GM18520 (cell line): ENCODE measurements at regions not wholly inside any gene's neighbourhood (a gene's known extent, or its start where the extent isn't known, plus 50 kb on each side); places are given as distances from the start of the nearest gene placed in this dataset.

Experiments
- ATAC-seq: cut with Tn5 transposase; IDR thresholded peaks from one replicate; pipeline ENCODE4 v1.9.1; 2021; ENCODE audit not compliant: unreplicated experiment

- no peak for ATAC-seq
Observed at GRCh38 chr3:144287001-144287400, 315.4 kb downstream of the DIPK2A start.

- no peak for ATAC-seq
Observed at GRCh38 chr3:144289057-144289456, 317.4 kb downstream of the DIPK2A start.

GRCh38 chr3:144294659-144295538 lies 323.3 kb downstream of the DIPK2A start:
- peak; percentile 70 for ATAC-seq

- ATAC-seq = no peak
Observed at GRCh38 chr3:144295613-144296012, 324.0 kb downstream of the DIPK2A start.

GRCh38 chr3:144296808-144297207 lies 325.2 kb downstream of the DIPK2A start:
- ATAC-seq = peak; percentile 68

GRCh38 chr3:144301863-144302262 lies 330.2 kb downstream of the DIPK2A start:
- ATAC-seq = no peak

- no peak for ATAC-seq
Observed at GRCh38 chr3:144307951-144308350, 336.3 kb downstream of the DIPK2A start.

GRCh38 chr3:144308396-144308795 lies 336.8 kb downstream of the DIPK2A start:
- ATAC-seq = no peak

- ATAC-seq = no peak
Observed at GRCh38 chr3:144312702-144313101, 341.1 kb downstream of the DIPK2A start.

GRCh38 chr3:144314946-144315345 lies 343.3 kb downstream of the DIPK2A start:
- ATAC-seq = no peak

GRCh38 chr3:144317961-144318360 lies 346.3 kb downstream of the DIPK2A start:
- no peak for ATAC-seq

- no peak for ATAC-seq
Observed at GRCh38 chr3:144324076-144324475, 352.5 kb downstream of the DIPK2A start.

- ATAC-seq = no peak
Observed at GRCh38 chr3:144332868-144333267, 361.2 kb downstream of the DIPK2A start.

- ATAC-seq = no peak
Observed at GRCh38 chr3:144341471-144341870, 369.8 kb downstream of the DIPK2A start.

GRCh38 chr3:144343343-144343742 lies 371.7 kb downstream of the DIPK2A start:
- ATAC-seq = no peak

GRCh38 chr3:144343777-144344176 lies 372.2 kb downstream of the DIPK2A start:
- no peak for ATAC-seq

GRCh38 chr3:144344925-144345548 lies 373.4 kb downstream of the DIPK2A start:
- ATAC-seq = no peak

- no peak for ATAC-seq
Observed at GRCh38 chr3:144350125-144350524, 378.5 kb downstream of the DIPK2A start.

- no peak for ATAC-seq
Observed at GRCh38 chr3:144351011-144351410, 379.4 kb downstream of the DIPK2A start.

- no peak for ATAC-seq
Observed at GRCh38 chr3:144351773-144352365, 380.2 kb downstream of the DIPK2A start.

GRCh38 chr3:144358191-144358590 lies 386.6 kb downstream of the DIPK2A start:
- no peak for ATAC-seq

GRCh38 chr3:144361002-144361401 lies 389.4 kb downstream of the DIPK2A start:
- no peak for ATAC-seq
